GM18858 (cell line): ENCODE measurements at regions not wholly inside any gene's neighbourhood (a gene's known extent, or its start where the extent isn't known, plus 50 kb on each side); places are given as distances from the start of the nearest gene placed in this dataset.
"Not testable (repeated sequence)": the region's sequence is repeated elsewhere in the genome, so short reads cannot be mapped to it uniquely, and the experiment has no call there.

Experiments
- ATAC-seq: cut with Tn5 transposase; IDR thresholded peaks from one replicate; pipeline ENCODE4 v1.9.1; 2021; ENCODE audit not compliant: unreplicated experiment

DNA sequence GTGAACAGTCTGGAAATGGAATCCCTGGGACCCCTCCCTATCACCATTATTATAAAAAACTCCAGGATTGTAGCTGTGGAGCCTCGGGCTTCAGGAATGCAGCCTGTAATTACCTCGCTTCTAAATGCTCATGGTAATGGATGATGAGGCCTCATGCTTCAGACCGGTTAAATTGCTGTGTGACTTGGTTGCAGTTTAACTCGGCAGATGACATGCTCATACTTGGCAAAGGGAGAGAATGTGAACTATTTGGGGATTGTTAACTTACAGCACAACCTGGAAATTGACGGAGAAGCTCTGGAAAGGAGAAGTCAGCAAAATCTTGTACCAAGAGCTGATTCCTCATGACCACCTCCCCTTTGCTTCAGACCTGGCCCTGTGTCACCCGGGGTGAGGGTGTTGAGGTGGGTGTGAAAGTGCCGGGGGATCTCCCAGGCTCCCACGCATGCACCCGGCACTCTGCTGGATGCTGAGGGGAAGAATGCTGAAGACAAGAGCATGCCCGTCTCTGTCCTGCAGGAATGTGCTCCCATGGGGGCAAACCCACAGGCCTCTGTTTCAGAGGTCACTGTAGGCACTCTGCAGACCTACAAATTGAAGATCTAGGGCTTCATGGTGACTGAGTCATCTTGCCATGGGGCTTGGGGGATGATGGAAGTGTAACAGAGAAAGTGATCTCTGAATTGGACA is 364.8 kb downstream of the RPS6KC1 start:
- ATAC-seq, result no peak

DNA sequence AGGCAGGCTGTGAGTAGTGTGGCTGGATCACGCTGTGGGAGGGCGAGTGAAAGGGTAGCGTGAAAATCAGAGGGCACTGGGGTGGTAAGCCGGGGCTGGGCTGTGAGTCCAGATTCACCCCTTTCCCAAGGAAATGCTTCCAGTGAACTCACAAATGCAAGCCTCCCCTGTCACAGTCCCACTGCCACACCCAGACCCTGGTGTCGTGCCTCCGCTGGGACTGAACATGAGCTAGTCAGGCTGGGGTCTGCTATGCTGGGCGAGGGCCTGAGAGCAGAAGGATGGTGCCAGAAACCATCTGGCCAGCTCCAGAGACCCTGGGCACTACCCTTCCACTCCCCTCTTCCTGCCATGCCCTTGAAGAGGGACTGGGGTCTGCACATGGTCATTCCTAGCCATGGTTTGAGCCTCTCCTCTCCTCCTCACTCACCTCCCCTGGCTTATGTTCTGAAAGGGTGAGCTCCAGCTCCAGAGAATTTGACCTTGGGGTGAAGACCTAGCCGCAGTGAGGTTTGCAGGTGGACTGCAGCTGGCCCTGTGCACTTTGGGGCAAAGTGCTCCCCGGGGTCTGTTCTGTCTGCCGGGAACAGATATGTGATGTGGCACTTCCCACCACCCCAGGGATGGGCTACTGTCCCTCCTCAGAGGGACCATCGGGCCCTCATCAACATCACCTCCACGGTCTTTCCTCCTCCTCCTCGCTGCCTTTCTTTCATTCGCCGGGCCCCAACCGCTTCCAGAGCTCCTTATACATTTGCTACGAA is 365.6 kb downstream of the RPS6KC1 start:
- no peak for ATAC-seq

DNA sequence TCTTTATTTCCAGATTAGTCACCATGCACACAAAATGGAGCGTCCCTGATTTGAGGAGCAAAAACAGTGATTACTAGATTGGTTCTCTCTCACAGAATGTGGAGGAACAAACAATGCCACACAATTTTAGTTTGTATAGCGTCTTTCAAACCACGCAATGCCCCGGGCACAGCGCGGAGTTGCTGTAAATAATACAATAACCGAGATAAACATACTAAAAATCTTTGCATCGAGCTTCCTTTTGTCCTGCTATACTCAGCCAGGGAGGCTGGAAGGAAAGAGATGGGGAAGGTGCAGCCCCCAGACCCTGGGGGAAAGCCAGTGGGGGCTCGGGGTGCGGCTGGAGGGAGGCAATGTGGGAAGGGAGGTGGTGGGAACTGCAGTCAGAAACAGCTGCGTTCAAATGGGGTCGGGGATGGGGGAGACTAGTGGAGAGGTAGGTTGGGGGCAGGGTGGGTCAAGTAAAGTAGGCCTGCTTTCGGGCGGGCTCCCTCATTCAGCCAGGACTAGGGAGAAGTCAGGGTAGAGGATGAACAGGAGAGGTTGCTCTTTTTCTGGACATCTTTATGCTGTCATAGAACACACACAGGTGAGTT is 366.3 kb downstream of the RPS6KC1 start:
- ATAC-seq, result no peak

DNA sequence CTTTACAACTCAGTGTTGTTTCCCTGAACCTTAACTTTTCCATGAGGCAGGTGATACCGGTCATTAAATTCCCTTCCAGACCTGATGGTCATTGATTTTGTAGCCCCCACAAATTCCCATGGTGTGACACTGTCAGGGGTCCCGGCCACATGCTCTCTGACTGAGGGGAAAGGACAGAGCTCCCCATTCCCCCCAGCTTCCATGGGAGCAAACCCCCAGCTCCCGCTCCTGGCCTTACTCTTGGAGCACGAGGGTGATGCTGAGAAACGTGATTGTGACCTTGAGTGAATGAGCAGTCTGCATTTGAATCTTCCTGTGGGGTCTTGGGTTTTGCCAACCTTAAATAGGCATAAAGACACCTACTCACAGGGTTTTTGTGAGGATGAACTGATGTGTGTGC is 366.8 kb downstream of the RPS6KC1 start:
- no peak for ATAC-seq

DNA sequence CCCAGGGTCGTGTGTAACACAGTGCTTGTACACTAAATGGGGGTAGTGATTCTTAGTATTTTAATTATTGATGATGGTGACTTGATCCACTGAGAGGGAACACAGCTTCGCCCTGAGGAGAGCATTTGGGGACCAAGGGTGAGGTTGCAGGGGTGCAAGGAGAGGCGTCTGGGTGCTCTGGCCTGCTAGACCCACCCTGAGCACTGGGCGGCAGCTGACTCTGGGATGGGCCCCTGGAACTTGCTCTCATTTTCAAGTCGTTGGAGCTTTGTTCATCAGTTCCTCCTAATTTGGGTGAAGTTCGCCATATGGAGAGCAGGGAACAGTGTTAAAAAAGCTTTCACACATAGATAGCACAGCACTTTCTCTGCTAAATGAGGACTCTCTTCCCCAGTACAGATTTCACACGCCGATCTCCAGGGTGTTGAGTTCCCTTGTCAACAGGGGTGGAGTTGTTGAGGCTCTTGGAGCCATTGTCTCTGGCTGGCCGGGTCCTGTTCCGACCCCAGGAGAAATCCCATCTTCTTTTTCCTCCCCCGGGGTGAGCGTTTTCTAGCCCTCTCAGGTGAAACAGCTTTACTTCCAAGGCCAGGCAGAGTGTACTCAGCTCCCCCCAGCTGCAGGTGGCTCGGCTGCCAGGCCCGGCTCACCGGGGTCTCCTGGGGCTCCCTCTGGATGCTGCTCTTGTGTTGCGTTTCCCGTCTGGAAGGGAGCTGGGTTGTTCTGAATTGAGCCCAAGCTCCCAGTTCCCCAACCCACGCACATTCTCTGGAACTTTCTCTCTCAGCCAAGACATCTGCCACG is 367.4 kb downstream of the RPS6KC1 start:
- ATAC-seq, result no peak

DNA sequence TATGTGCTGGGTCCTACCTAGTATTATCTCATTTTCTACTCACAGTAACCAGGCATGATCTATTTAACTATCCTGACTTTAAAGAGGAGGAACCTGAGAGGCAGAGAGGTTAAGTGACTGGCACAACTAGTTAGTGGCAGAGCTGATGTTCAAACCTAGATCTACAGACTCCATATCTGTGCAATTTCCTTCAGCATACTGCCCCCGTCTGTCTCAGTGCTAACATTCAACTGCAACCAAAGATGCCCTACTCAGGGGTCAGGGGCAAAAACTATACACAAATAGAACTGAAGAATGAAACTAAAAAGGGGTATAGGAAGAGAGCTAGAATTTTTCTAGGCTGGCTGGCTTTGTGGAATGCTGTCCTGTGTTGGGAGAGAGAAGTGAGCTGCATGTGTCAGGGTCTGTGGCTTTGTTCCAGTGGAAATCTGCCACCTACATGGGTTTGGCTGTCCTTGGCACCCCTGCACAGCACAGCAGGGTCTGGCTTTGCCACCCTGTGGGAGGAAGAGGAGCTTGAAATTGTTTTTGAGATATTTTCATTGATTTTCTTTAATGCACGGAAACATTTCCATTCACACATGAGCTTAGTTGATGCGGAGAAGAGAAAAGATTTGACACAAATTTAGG is 368.5 kb downstream of the RPS6KC1 start:
- ATAC-seq, result no peak

DNA sequence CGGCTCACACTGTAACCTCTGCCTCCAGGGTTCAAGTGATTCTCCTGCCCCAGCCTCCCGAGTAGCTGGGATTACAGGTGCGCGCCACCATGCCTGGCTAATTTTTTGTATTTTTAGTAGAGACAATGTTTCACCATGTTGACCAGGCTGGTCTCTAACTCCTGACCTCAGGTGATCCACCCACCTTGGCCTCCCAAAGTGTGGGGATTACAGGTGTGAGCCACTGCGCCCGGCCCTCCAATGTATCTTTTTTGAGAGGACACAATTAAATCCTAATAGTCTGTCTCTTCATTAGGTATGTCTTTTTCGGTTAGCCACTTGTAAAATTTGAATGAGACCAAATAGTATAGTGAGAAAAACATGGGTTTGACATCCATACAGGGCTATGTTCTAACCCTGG is 370.1 kb downstream of the RPS6KC1 start:
- not testable (repeated sequence) for ATAC-seq

DNA sequence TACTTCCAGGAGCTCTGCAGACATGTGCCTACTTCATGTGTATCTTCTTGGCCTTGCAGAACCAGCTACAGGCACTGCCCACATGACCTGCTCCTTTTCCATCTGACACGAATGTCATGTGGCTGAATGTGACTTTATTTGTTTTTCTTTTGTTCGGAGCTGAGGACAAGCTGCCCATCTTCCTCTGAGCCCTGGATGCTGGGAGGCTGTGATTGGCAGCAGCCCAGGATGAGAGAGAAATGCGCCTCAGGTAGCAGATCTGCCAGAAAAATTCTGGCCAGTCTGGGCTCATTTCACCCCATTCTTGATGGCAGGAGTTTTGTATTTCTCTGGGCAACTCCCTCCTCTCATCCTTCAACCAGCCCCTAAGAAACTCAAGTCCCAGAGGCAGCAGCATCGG is 372.0 kb downstream of the RPS6KC1 start:
- ATAC-seq, result no peak

DNA sequence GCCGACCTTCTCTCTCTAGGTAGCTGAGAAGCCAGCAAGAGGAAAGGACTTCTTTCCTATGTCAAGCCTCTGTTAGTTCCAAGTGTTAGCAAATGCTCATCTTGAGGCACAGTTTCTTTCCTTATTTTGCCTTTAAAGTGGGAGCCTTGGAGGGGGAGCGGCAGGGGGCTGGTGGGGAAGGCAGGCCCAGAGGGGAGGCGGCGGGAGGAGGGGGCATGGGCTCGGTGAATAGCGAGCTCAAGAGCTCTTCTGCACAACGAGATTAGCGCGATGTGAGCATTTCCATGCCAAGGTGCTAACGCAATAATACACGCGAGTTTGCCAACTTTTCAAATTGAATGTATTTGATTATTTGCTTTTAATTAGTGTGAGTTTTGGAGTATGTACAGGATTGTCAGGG is 372.6 kb downstream of the RPS6KC1 start:
- ATAC-seq, result no peak

DNA sequence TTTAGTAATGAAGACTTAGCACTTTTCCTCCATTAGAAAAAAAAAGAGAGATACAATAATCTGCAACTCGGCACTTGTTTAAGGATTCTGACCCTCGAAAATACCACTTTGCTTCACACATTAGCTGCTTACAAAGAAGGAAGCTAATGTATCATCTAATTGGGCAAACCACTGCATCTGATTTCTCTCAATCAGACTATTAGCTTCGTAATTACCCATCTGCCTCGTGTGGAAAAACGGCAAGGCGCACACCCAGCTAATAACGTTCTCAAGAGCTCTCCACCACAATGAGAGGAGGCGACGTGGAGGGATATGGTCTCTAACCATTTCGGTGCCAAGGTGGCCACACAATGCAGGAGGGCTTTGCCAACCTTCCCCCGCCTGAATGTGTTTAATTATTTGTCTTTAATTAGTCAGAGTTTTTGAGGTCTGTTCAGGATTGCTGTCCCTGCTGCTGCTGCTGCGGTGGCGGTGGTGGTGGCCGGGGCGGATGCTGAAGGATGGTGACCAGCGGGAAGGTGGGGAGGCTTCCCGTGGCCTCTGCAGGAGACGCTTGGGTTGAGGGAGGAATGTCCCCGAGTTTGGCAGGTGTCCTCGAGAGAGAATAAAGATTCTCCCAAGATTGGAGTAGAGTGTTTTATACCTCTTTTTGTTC is 374.5 kb downstream of the RPS6KC1 start:
- no peak for ATAC-seq

DNA sequence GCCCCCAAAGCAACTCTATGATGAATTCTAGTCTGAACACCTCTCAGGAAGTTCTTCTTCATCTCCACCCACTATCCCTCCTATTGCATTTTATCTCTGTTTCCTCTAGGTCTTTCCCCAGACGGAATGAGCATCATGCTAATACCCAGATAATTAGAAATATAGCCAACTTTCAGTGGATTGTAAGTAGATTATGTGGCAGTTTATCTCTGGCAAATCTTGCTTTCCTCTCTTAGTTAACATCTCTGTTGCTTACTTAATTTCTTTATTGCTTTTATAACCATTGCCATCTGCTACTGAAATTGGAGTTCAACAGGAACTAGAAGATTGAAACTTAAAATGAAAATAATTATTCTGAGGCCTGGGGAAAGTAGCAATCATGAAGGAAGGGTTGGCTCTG is 378.6 kb downstream of the RPS6KC1 start:
- ATAC-seq, result no peak

DNA sequence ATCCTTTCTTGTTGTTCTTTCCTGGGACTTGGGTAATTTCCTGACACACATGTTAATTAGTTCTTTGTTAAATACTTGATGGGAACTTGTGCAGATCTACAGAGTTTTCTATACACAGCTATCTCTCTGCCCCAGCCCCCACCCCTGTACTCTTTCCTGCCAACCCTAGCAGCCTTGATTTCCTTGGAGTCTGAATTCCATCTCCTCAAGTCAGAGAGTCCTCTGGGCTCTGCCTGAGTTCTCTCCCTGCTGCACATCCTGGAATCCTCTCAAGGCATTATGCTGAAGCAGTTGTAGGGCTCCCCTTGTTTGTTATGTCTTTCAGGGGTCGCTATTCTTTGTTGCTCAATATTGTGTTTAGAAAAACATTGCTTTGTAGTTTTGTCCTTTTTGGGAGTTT is 384.7 kb downstream of the RPS6KC1 start:
- ATAC-seq, result no peak

DNA sequence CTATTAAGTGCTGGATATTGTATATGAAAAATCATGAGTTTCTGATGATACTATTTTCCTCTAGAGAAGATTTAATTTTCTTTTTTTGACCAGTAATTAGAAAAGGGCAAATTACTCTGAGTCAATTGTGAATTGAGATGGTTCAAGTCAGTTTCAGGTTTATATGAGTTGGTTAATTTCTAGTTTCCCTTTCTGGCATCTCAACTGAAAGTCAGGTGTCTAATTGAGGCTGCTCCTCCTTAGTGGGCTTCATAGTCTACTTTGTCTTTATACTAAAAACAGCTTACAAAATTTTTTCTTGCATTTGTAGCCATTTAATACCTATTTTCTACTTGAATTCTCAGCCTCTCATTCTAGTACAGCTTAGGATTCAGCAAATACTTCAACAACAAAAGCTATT is 387.3 kb downstream of the RPS6KC1 start:
- ATAC-seq, result no peak

DNA sequence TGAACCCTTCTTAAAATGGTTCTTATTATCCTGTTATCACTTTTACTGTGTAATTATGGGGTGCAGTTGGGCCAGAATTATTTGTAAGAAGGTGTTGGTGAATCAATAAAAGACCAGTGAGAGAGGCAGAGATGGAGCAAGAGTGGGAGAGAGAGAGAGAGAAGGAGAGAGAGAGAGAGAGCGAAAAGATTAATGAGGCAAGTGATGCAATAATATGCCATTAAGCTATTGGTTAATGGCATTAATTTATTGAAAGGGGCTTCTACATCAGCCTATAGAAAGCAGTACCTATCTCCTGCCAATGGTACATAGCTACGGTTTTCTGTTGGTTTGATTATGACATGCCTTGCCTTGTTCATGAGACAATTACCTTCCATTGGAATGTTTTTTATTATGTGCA is 388.7 kb downstream of the RPS6KC1 start:
- no peak for ATAC-seq

DNA sequence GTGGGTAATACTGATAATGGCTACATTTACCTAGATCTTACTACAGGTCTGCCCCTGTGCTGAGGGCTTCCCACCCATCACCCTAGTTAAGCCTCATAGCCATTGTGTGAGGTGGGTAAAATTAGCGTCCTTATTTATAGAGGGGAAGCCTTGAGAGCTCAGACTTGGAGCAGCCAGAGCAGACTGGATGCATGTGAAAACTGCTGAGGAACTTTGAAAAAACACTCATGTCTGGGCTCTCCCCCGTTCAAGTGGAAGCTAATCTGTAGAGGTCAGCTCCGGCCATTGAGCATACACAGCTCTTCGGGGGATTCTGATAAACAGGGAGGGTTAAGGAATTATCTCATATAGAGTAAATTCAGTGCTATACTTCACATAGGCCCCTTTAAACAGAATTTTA is 389.7 kb downstream of the RPS6KC1 start:
- ATAC-seq, result no peak

DNA sequence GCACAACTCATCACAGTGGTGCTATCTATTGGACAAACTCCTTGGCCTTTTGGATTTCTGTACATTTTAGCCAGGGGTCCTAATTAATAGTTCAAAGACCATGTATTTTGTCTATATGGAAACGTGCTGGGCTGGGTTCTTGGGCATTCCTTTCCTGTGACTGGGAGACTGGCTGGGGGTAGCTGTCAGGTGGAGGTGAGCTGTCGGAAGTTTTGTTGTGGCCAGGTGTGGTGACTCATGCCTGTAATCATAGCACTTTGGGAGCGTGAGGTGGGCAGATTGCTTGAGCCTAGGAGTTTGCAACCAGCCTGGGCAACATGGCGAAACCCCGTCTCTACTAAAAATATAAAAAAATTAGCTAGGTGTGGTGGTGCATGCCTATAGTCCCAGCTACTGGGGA is 392.4 kb downstream of the RPS6KC1 start:
- no peak for ATAC-seq

DNA sequence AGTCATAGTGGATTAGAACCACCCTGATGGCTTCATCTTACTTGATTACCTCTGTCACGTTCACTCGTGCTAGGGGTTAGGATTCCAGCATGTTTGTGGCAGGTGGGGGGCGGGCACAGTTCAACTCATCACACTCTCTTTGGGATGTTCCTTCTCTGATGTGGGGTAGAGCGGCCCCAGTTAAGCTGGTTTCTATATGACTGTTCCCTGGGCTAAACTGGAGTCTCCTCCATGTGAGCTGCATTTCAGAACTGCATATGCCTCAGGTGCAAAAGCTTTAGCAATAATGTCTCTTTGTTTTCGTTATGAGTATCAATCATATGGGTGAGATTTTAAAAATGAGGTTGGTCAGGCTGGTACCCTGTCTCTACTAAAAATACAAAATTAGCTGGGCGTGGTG is 393.2 kb downstream of the RPS6KC1 start:
- ATAC-seq, result peak; percentile 53

DNA sequence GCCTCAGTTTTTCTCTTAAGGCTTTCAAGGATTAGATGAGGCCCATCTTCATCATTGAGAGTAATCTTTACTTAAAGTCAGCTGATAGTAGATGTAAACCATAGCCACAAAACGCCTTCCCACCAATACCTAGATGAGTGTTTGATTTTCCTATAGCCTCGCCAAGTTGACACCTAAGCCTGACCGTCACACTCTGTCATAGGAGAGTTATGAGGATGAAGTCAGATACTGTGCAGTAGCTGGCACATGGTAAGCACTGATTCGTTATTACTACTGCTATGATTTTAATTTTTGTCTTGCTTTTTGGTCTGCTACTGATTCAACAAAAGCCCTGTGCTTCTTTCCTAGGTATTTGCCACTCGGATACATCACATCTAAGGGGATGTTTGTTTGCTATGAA is 395.5 kb downstream of the RPS6KC1 start:
- ATAC-seq, result no peak

DNA sequence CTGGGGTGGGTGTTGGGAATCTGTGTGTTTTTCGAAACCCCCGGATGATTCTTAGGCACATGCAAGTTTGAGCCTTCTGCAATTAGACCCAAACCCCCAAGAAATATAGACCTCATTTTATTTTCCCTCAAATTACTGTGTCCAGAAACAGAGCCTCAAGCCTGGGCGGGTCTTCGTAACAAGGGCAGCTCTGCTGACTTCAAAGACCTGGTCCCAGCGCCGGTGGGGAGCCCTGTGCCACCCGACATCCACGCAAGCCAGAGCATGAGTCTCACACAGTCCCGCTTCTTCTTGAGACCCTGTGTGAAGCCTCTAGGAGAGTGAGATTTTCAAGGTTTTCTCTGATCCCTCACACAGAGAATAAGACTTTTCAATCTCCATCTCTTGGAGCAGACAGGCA is 397.3 kb downstream of the RPS6KC1 start:
- no peak for ATAC-seq

DNA sequence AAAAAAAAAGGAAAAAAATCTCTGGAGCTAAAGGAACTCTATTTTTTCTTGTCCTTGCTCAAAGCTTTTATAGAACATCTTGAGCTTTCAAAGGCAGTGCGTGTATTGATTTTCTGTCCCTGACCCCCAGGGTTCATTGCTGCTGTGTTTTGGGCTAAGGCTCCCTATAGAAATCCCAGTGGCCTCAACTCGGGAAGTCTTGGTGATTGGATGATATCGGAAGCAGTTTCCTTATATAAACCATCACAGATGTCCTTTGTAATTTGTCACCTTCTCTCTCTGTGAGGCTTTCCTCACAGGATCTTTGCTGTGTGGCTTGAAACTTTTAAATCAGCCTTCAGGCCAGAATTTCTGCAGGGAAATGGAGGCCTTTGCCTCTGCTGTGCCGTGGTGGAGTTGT is 397.7 kb downstream of the RPS6KC1 start:
- ATAC-seq, result no peak

DNA sequence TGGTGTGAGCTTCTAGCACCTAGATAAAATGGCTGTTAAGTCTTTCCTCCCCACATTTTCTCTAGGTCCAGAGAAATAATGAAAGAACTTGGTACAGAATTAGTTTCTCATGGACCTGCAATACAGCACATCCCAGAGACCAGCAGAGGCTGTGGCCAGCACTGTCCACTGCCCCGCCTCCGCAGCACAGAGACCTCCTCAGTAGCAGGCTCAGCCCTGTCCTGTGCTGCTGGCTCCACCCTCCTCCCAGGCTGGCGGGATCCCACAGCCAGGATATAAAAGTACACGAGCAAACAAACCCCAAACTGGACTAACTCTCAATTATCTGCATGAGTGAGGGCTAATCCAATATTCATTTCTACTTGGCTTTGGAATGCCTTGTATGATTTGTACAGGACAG is 401.5 kb downstream of the RPS6KC1 start:
- no peak for ATAC-seq
